Endothelial cell of umbilical vein (primary cell): ENCODE measurements at regions not wholly inside any gene's neighbourhood (a gene's known extent, or its start where the extent isn't known, plus 50 kb on each side); places are given as distances from the start of the nearest gene placed in this dataset.

Source experiments
- BruUV-seq: library from RNA; stranded (reverse); fragments of 400-500 nt; replicated peaks from 2 replicates; lab custom pipeline; 2021; lab: Mats Ljungman, UMichigan
- CTCF ChIA-PET: fragments of 300-600, 350-600 bp; sonication (Branson Sonifier 250); formaldehyde crosslinking; loops from one replicate; lab custom pipeline; 2021; ENCODE audit warnings: antibody characterized with exemption, inconsistent platforms; lab: Charles Lee
- POLR2A ChIA-PET: fragments of 300-600, 350-600 bp; sonication (Branson Sonifier 250); formaldehyde crosslinking; loops from one replicate; lab custom pipeline; 2021; ENCODE audit warnings: antibody characterized with exemption, inconsistent platforms; lab: Charles Lee
- DNase-seq: peaks from one replicate; pipeline ENCODE4 v3.0.0-alpha.2; 2011; ENCODE audit warnings: low read depth, low spot score
- FAIRE-seq: peaks from 2 replicates; lab custom pipeline; 2011; peaks lifted over from hg19 to GRCh38; lab: Jason Lieb, UNC
- H2AFZ ChIP-seq: 2 replicates; pipeline ENCODE4 v1.6.0; 2012; ENCODE audit warnings: low read depth, low read length, control low read depth, inconsistent platforms
- H3K27ac ChIP-seq: 2 replicates; pipeline ENCODE4 v1.5.1; 2011; ENCODE audit warnings: low read depth, mild to moderate bottlenecking, control low read depth, low read length, moderate library complexity; ENCODE audit not compliant: insufficient read depth
- H3K27me3 ChIP-seq, 2 experiments: 2 replicates each; pipeline versions ENCODE4 v1.6.0 to v1.6.1; 2011; ENCODE audit warnings: low read length in 2 of 2, mixed read lengths in 1 of 2; ENCODE audit not compliant: control insufficient read depth in 2 of 2, insufficient read depth in 2 of 2
- H3K36me3 ChIP-seq, 2 experiments: 2 replicates in 1 of 2; 3 replicates in 1 of 2; pipeline ENCODE4 v1.5.1; 2011; ENCODE audit warnings: low read length in 2 of 2, mild to moderate bottlenecking in 1 of 2, moderate library complexity in 1 of 2; ENCODE audit not compliant: control insufficient read depth in 2 of 2, insufficient read depth in 2 of 2; ENCODE audit errors: extremely low read depth in 1 of 2
- H3K4me1 ChIP-seq: 3 replicates; pipeline ENCODE4 v1.5.1; 2011; ENCODE audit warnings: mild to moderate bottlenecking, low read length; ENCODE audit not compliant: control insufficient read depth, insufficient read depth; ENCODE audit errors: extremely low read depth
- H3K4me2 ChIP-seq: 2 replicates; pipeline ENCODE4 v1.6.1; 2011; ENCODE audit warnings: low read length, control low read depth, mixed read lengths; ENCODE audit not compliant: insufficient read depth
- H3K4me3 ChIP-seq, 3 experiments: fragments of 200-600 bp in 1 of 3; sonication (generic), shearing (Covaris generic) in 1 of 3; replicated peaks in 1 of 3; 2 replicates each; pipeline ENCODE4 v1.5.1; 2011 to 2016; ENCODE audit warnings: control low read depth in 3 of 3, low read length in 3 of 3, mild to moderate bottlenecking in 2 of 3, inconsistent platforms in 1 of 3, low read depth in 1 of 3, moderate library complexity in 1 of 3; ENCODE audit not compliant: insufficient read depth in 1 of 3
- H3K79me2 ChIP-seq: 2 replicates; pipeline ENCODE4 v1.6.0; 2012; ENCODE audit warnings: low read length, inconsistent platforms; ENCODE audit not compliant: control insufficient read depth, insufficient read depth
- H3K9ac ChIP-seq: replicated peaks from 2 replicates; pipeline ENCODE3; 2011; ENCODE audit warnings: low read length, control low read depth; ENCODE audit not compliant: insufficient read depth; ENCODE audit errors: extremely low read depth
- H3K9me1 ChIP-seq: replicated peaks from 3 replicates; pipeline ENCODE4 v1.6.0; 2011; ENCODE audit warnings: mild to moderate bottlenecking, low read length; ENCODE audit not compliant: control insufficient read depth, insufficient read depth; ENCODE audit errors: extremely low read depth
- H3K9me3 ChIP-seq: replicated peaks from 2 replicates; pipeline ENCODE4 v1.5.1; 2012; ENCODE audit warnings: low read length, inconsistent platforms; ENCODE audit not compliant: control insufficient read depth, insufficient read depth
- H4K20me1 ChIP-seq: replicated peaks from 2 replicates; pipeline ENCODE3; 2011; ENCODE audit warnings: mild to moderate bottlenecking, low read length; ENCODE audit not compliant: control insufficient read depth, insufficient read depth; ENCODE audit errors: extremely low read depth
- EZH2 ChIP-seq: IDR thresholded peaks from 2 replicates; pipeline ENCODE4 v1.6.1; 2012; ENCODE audit warnings: borderline replicate concordance, low read depth, mild to moderate bottlenecking, moderate library complexity, low read length, inconsistent platforms; ENCODE audit not compliant: severe bottlenecking
- FOS ChIP-seq: IDR thresholded peaks from 2 replicates; pipeline ENCODE4 v1.6.1; 2011; ENCODE audit warnings: mild to moderate bottlenecking, low read length, moderate library complexity, borderline replicate concordance; ENCODE audit not compliant: insufficient read depth
- GATA2 ChIP-seq: IDR thresholded peaks from 2 replicates; pipeline ENCODE4 v1.7.0; 2011; ENCODE audit warnings: low read depth, mild to moderate bottlenecking, moderate library complexity, mixed read lengths, low read length; ENCODE audit not compliant: insufficient read length, insufficient read depth
- JUN ChIP-seq: IDR thresholded peaks from 2 replicates; pipeline ENCODE4 v1.6.1; 2011; ENCODE audit warnings: borderline replicate concordance, low read depth; ENCODE audit not compliant: insufficient read length, insufficient read depth
- MAX ChIP-seq: IDR thresholded peaks from 2 replicates; pipeline ENCODE4 v1.6.1; 2011; ENCODE audit not compliant: insufficient read depth, insufficient read length
- MYC ChIP-seq: IDR thresholded peaks from one replicate; pipeline ENCODE4 v1.6.1; 2011; ENCODE audit warnings: mild to moderate bottlenecking, low read depth, low read length
- POLR2A ChIP-seq: IDR thresholded peaks from 2 replicates; pipeline ENCODE4 v1.6.1; 2012; ENCODE audit warnings: low read depth, mild to moderate bottlenecking, control low read depth, low read length
- POLR2AphosphoS5 ChIP-seq: IDR thresholded peaks from 2 replicates; pipeline ENCODE4 v1.6.1; 2012; ENCODE audit warnings: low read depth, mild to moderate bottlenecking, control low read depth, low read length, moderate library complexity; ENCODE audit not compliant: insufficient read depth
- dilution Hi-C: fragments of 300-500 bp; cut with MboI; formaldehyde crosslinking; loops from one replicate; pipeline ENCODE4 v1.15.0; 2019; ENCODE audit warnings: low sequenced_read_pairs; ENCODE audit not compliant: extremely low pct_ligation_motif_present
- intact Hi-C: fragments of 100-400 bp; cut with micrococcal nuclease; formaldehyde crosslinking; loops from one replicate; pipeline ENCODE4 v1.10.0; 2022
- TF ChIP-seq, protein P1 (sequence below), 2 donors: IDR thresholded peaks; 1 replicate in 1 of 2; 2 replicates in 1 of 2; pipeline ENCODE4 v1.5.1; 2011; ENCODE audit warnings: low read length in 2 of 2, mild to moderate bottlenecking in 2 of 2, moderate library complexity in 2 of 2, control low read depth in 1 of 2, inconsistent platforms in 1 of 2, low read depth in 1 of 2; ENCODE audit not compliant: insufficient read depth in 1 of 2; ENCODE audit errors: extremely low read depth in 1 of 2

GRCh38 chr2:173611121-173611520 lies 256.4 kb downstream of the CDCA7 start:
- Histone ChIP-seq H3K4me1 (no peaks in the 10 kb centered on the region), H3K9ac (no peak overlapping the region), H3K27ac (no peak overlapping the region), H2AFZ (no peak overlapping the region), H4K20me1 (no peaks in the 10 kb centered on the region), H3K4me3 (no peak overlapping the region), H3K27me3 (peaks cover 2 to 9% of the 10 kb centered on the region in 2 experiments), H3K4me2 (no peak overlapping the region), H3K36me3 (no peaks in the 10 kb centered on the region), H3K79me2 (no peaks in the 10 kb centered on the region), H3K9me1 (no peaks in the 10 kb centered on the region), H3K9me3 (no peaks in the 10 kb centered on the region)
- POLR2A ChIA-PET: no interaction called here
- no TSS peak for BruUV-seq
- no peak for DNase-seq
- CTCF ChIA-PET: interaction anchor here (1.5 kb wide), 1 partner anchor 162 kb away, joined by 4 read pairs; no protein-coding TSS in a partner anchor
- TF ChIP-seq EZH2: no peak
- no peak for TF ChIP-seq MYC
- TF ChIP-seq GATA2: no peak
- TF ChIP-seq POLR2A: no peak
- TF ChIP-seq MAX: no peak
- no peak for TF ChIP-seq POLR2AphosphoS5
- no peak for TF ChIP-seq FOS
- TF ChIP-seq JUN: no peak
- TF ChIP-seq, protein P1, sequence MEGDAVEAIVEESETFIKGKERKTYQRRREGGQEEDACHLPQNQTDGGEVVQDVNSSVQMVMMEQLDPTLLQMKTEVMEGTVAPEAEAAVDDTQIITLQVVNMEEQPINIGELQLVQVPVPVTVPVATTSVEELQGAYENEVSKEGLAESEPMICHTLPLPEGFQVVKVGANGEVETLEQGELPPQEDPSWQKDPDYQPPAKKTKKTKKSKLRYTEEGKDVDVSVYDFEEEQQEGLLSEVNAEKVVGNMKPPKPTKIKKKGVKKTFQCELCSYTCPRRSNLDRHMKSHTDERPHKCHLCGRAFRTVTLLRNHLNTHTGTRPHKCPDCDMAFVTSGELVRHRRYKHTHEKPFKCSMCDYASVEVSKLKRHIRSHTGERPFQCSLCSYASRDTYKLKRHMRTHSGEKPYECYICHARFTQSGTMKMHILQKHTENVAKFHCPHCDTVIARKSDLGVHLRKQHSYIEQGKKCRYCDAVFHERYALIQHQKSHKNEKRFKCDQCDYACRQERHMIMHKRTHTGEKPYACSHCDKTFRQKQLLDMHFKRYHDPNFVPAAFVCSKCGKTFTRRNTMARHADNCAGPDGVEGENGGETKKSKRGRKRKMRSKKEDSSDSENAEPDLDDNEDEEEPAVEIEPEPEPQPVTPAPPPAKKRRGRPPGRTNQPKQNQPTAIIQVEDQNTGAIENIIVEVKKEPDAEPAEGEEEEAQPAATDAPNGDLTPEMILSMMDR (IDR thresholded peaks at IDR 0.05; ENCODE audit: extremely low read depth in 1 of 2, insufficient read depth in 1 of 2, low read depth in 1 of 2, low read length in 2 of 2): no peak
- intact Hi-C loops: no loop called here
- FAIRE-seq: no peak
- dilution Hi-C loops: no loop called here
